HL-60 (cell line): ENCODE measurements at regions not wholly inside any gene's neighbourhood (a gene's known extent, or its start where the extent isn't known, plus 50 kb on each side); places are given as distances from the start of the nearest gene placed in this dataset.

Experiments used
- CTCF ChIP-seq: IDR thresholded peaks from one replicate; pipeline ENCODE4 v1.5.1; 2011; ENCODE audit warnings: low read length, control low read depth, inconsistent platforms; ENCODE audit not compliant: insufficient read depth
- GABPA ChIP-seq: IDR thresholded peaks from 2 replicates; pipeline ENCODE4 v1.6.1; 2012; ENCODE audit warnings: low read depth
- POLR2AphosphoS5 ChIP-seq: IDR thresholded peaks from 2 replicates; pipeline ENCODE4 v1.6.1; 2012; ENCODE audit warnings: low read depth
- SPI1 ChIP-seq: IDR thresholded peaks from 2 replicates; pipeline ENCODE4 v1.6.1; 2012; ENCODE audit warnings: low read depth, mild to moderate bottlenecking, borderline replicate concordance

- TF ChIP-seq CTCF: no peak
- TF ChIP-seq POLR2AphosphoS5: no peak
- TF ChIP-seq SPI1: no peak
- no peak for TF ChIP-seq GABPA
Observed at GRCh38 chr4:85302756-85303155, 172.2 kb upstream of the ARHGAP24 start.
